Sigmoid colon (tissue), 4 donors: ENCODE measurements at regions not wholly inside any gene's neighbourhood (a gene's known extent, or its start where the extent isn't known, plus 50 kb on each side); places are given as distances from the start of the nearest gene placed in this dataset.

ENCODE experiments used
- EP300 ChIP-seq, 4 donors: sonication (generic); formaldehyde crosslinking; IDR thresholded peaks; one replicate each; pipeline ENCODE4 v1.6.1; 2017; ENCODE audit warnings: antibody characterized with exemption in 4 of 4
- TF ChIP-seq, protein P1 (sequence below), 4 experiments: fragments of 450-650 bp in 3 of 4; fragments of 200-600 bp in 1 of 4; IDR thresholded peaks; one replicate each; pipeline ENCODE4 v1.5.1; 2016 to 2019; ENCODE audit warnings: antibody characterized with exemption in 4 of 4, mild to moderate bottlenecking in 3 of 4, moderate library complexity in 2 of 4

DNA sequence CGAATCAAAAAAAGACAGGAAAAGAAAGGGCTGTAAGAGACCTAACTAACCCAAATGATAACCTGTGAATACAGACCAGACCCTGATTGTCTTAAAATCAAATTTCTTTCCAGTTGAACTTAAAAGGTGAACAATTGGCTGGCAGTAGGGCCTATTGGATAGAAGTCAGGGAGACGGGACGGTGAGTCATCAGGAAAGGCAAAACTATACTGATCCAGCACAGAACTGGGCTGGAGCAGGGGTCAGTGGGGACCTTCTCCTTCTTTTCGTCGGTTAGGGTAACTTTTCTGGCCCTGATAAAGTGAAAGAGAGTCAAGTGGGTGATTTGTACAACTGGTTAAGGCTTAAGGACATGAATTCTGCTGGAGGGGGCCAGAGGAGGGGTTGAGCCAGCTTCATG is 84.9 kb upstream of the OTX2 start:
- TF ChIP-seq, protein P1, sequence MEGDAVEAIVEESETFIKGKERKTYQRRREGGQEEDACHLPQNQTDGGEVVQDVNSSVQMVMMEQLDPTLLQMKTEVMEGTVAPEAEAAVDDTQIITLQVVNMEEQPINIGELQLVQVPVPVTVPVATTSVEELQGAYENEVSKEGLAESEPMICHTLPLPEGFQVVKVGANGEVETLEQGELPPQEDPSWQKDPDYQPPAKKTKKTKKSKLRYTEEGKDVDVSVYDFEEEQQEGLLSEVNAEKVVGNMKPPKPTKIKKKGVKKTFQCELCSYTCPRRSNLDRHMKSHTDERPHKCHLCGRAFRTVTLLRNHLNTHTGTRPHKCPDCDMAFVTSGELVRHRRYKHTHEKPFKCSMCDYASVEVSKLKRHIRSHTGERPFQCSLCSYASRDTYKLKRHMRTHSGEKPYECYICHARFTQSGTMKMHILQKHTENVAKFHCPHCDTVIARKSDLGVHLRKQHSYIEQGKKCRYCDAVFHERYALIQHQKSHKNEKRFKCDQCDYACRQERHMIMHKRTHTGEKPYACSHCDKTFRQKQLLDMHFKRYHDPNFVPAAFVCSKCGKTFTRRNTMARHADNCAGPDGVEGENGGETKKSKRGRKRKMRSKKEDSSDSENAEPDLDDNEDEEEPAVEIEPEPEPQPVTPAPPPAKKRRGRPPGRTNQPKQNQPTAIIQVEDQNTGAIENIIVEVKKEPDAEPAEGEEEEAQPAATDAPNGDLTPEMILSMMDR (IDR thresholded peaks at IDR 0.05) = no peak
- no peak for TF ChIP-seq EP300 (IDR thresholded peaks at IDR 0.05)
